SU-DHL-6 (cell line): ENCODE measurements at regions not wholly inside any gene's neighbourhood (a gene's known extent, or its start where the extent isn't known, plus 50 kb on each side); places are given as distances from the start of the nearest gene placed in this dataset.

Experiments
- H2AFZ ChIP-seq: fragments of 200-600 bp; sonication (generic); 2 replicates; pipeline ENCODE4 v1.6.1; 2014; ENCODE audit warnings: low read depth, mild to moderate bottlenecking, moderate library complexity, mixed read lengths, antibody characterized with exemption, low read length; ENCODE audit not compliant: severe bottlenecking
- H3F3A ChIP-seq: fragments of 200-600 bp; shearing (Covaris generic); 2 replicates; pipeline ENCODE4 v1.6.0; 2016; ENCODE audit warnings: antibody characterized with exemption, mild to moderate bottlenecking; ENCODE audit not compliant: insufficient read depth
- H3K27ac ChIP-seq: fragments of 200-600 bp; sonication (generic); 2 replicates; pipeline ENCODE4 v1.5.1; 2016; ENCODE audit warnings: low read depth, mild to moderate bottlenecking, low read length, moderate library complexity, mixed read lengths
- H3K27me3 ChIP-seq: fragments of 200-600 bp; sonication (generic), shearing (Covaris generic); 2 replicates; pipeline ENCODE4 v1.6.0; 2014; ENCODE audit warnings: mild to moderate bottlenecking, low read length
- H3K36me3 ChIP-seq: fragments of 200-600 bp; sonication (generic); 2 replicates; pipeline ENCODE4 v1.6.1; 2014; ENCODE audit warnings: mild to moderate bottlenecking, low read length, mixed read lengths
- H3K4me2 ChIP-seq: fragments of 300-600, 200-600 bp; shearing (Covaris generic), sonication (generic); 2 replicates; pipeline ENCODE4 v1.6.0; 2014; ENCODE audit warnings: low read length, low read depth, mild to moderate bottlenecking; ENCODE audit not compliant: poor library complexity, severe bottlenecking
- H3K4me3 ChIP-seq: fragments of 200-600 bp; sonication (generic); 2 replicates; pipeline ENCODE4 v1.5.1; 2014; ENCODE audit warnings: antibody characterized with exemption, low read length, mild to moderate bottlenecking, mixed read lengths; ENCODE audit not compliant: insufficient read depth, poor library complexity, severe bottlenecking
- H3K79me2 ChIP-seq: fragments of 200-600 bp; sonication (generic); 2 replicates; pipeline ENCODE4 v1.6.1; 2014; ENCODE audit warnings: mild to moderate bottlenecking, low read length, moderate library complexity; ENCODE audit not compliant: insufficient read depth
- H3K9ac ChIP-seq: fragments of 200-600 bp; sonication (generic); 2 replicates; pipeline ENCODE4 v1.7.0; 2014; ENCODE audit warnings: mild to moderate bottlenecking, low read length
- H3K9me2 ChIP-seq: fragments of 200-600 bp; sonication (generic); replicated peaks from 2 replicates; pipeline ENCODE4 v1.6.1; 2014; ENCODE audit warnings: low read length; ENCODE audit not compliant: insufficient read depth
- H3K9me3 ChIP-seq: fragments of 200-600 bp; sonication (generic); 2 replicates; pipeline ENCODE4 v1.6.1; 2014; ENCODE audit warnings: low read length, mixed read lengths; ENCODE audit not compliant: insufficient read depth
- H4K20me1 ChIP-seq: fragments of 200-600 bp; sonication (generic); 2 replicates; pipeline ENCODE4 v1.6.1; 2014; ENCODE audit warnings: low read depth, mild to moderate bottlenecking, antibody characterized with exemption, low read length, moderate library complexity, mixed read lengths
- EZH2phosphoT487 ChIP-seq: fragments of 200-600 bp; sonication (generic), shearing (Covaris generic); conservative IDR thresholded peaks from 2 replicates; pipeline ENCODE4 v1.6.1; 2018; ENCODE audit warnings: mild to moderate bottlenecking, antibody characterized with exemption, low read length, moderate library complexity, mixed read lengths
- TF ChIP-seq, protein P1 (sequence below): fragments of 200-600 bp; sonication (generic); IDR thresholded peaks from one replicate; pipeline ENCODE4 v1.5.1; 2017; ENCODE audit warnings: antibody characterized with exemption, mild to moderate bottlenecking, low read length, moderate library complexity; ENCODE audit not compliant: insufficient read depth, poor library complexity, severe bottlenecking

DNA sequence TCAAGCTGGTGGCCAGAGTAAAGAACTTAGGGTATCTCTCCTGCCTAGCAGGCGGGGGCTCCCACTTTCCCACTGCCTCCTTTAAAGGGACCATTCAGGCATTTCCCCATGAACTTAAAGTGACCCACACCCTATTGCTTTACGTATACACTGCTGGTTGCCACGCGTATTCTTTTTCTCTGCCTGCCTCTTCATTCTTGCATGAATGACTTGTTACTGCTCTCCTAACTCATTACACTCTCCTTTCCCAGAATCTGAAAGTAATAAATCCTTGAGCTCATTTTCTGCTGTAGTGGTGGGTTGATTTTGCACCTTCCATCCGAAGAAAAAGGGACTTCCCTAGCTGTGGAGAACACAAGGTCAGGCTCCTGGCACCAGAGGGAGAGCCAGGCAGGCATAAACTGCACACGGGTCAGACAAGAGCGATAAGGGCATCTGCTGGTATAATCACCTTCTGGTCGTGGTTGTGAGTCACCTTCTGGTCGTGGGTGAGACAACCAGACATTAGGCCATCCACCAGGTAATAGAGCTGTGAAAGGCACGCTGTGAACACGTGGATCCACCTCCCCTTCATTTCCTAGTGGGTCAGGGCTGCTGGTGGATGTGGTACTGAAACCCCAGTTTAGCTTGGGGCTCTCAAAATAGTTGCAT is 950.3 kb downstream of the SOCS6 start:
- no peaks in the 10 kb centered on the region for H3K9me3 ChIP-seq

DNA sequence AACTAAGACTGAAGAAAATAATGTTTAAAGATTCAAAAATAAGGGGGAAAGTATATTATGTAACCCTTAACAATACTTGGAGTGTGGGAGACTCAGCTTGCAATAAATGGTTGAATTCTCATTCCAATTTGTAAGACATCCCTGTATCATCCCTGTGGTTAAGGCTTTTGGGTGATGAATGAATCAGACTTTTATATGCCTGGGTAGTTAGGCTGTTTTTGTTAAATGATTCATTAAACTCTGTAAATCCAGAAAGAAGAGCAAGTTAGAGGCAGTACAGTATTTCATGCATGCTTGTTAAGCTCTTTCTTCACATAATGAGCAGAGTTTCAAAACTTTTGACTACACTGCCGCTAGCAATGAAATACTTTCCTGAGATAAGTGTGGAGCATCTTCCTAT is 948.8 kb downstream of the SOCS6 start:
- no peak overlapping the region for H3K4me2 ChIP-seq

More for the DNA sequence above, 950.3 kb downstream of the SOCS6 start:
- no peak overlapping the region for H3K4me2 ChIP-seq
- H4K20me1 ChIP-seq, result no peaks in the 10 kb centered on the region
- H3F3A ChIP-seq, result no peaks in the 10 kb centered on the region
- no peak overlapping the region for H3K27ac ChIP-seq
- H2AFZ ChIP-seq, result no peak overlapping the region
- no peaks in the 10 kb centered on the region for H3K27me3 ChIP-seq
- no peak overlapping the region for H3K4me3 ChIP-seq
- H3K79me2 ChIP-seq, result no peaks in the 10 kb centered on the region
- H3K36me3 ChIP-seq, result no peaks in the 10 kb centered on the region
- no peak for TF ChIP-seq EZH2phosphoT487
- TF ChIP-seq, protein P1, sequence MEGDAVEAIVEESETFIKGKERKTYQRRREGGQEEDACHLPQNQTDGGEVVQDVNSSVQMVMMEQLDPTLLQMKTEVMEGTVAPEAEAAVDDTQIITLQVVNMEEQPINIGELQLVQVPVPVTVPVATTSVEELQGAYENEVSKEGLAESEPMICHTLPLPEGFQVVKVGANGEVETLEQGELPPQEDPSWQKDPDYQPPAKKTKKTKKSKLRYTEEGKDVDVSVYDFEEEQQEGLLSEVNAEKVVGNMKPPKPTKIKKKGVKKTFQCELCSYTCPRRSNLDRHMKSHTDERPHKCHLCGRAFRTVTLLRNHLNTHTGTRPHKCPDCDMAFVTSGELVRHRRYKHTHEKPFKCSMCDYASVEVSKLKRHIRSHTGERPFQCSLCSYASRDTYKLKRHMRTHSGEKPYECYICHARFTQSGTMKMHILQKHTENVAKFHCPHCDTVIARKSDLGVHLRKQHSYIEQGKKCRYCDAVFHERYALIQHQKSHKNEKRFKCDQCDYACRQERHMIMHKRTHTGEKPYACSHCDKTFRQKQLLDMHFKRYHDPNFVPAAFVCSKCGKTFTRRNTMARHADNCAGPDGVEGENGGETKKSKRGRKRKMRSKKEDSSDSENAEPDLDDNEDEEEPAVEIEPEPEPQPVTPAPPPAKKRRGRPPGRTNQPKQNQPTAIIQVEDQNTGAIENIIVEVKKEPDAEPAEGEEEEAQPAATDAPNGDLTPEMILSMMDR, result no peak
- H3K9ac ChIP-seq, result no peak overlapping the region
- H3K9me2 ChIP-seq, result no peaks in the 10 kb centered on the region

DNA sequence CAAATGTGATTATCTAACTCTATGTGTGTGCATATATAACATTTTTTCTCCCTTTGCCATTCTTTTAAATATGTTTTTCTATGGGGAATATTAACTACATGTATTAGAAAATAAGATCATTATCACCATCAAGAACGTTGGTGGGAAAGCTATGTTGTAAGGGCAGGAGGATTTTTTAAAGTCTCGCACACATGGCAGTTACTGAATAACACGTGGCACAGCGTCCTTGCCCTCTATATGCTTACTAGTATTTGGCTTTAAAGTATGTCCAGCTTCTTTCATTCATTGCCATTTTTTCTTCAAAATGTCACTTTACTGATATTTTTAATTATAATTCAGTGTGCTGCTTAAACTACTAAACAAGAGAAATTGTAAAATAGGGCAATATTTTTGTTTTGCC is 944.3 kb downstream of the SOCS6 start:
- TF ChIP-seq EZH2phosphoT487, result no peak
- TF ChIP-seq, protein P1, result no peak
- H3K4me3 ChIP-seq, result no peak overlapping the region
- no peaks in the 10 kb centered on the region for H3K9me3 ChIP-seq
- H3F3A ChIP-seq, result no peaks in the 10 kb centered on the region
- no peak overlapping the region for H3K27ac ChIP-seq
- no peaks in the 10 kb centered on the region for H4K20me1 ChIP-seq
- H3K9me2 ChIP-seq, result no peaks in the 10 kb centered on the region
- H3K79me2 ChIP-seq, result no peaks in the 10 kb centered on the region
- H2AFZ ChIP-seq, result no peak overlapping the region
- no peak overlapping the region for H3K4me2 ChIP-seq
- no peaks in the 10 kb centered on the region for H3K36me3 ChIP-seq
- no peak overlapping the region for H3K9ac ChIP-seq
- no peaks in the 10 kb centered on the region for H3K27me3 ChIP-seq

More for the DNA sequence above, 948.8 kb downstream of the SOCS6 start:
- Histone ChIP-seq H3K4me3 (no peak overlapping the region), H3K27ac (no peak overlapping the region), H3K9ac (no peak overlapping the region), H3K27me3 (no peaks in the 10 kb centered on the region), H3F3A (no peaks in the 10 kb centered on the region), H3K9me3 (no peaks in the 10 kb centered on the region), H4K20me1 (no peaks in the 10 kb centered on the region), H3K36me3 (no peaks in the 10 kb centered on the region), H3K9me2 (no peaks in the 10 kb centered on the region), H2AFZ (no peak overlapping the region), H3K79me2 (no peaks in the 10 kb centered on the region)
- TF ChIP-seq, protein P1, result no peak
- no peak for TF ChIP-seq EZH2phosphoT487
